Endothelial cell of umbilical vein (primary cell): ENCODE measurements at regions not wholly inside any gene's neighbourhood (a gene's known extent, or its start where the extent isn't known, plus 50 kb on each side); places are given as distances from the start of the nearest gene placed in this dataset.

Experiments used
- CTCF ChIP-seq, 2 donors: IDR thresholded peaks; 1 replicate in 1 of 2; 2 replicates in 1 of 2; pipeline ENCODE4 v1.5.1; 2011; ENCODE audit warnings: low read length in 2 of 2, mild to moderate bottlenecking in 2 of 2, moderate library complexity in 2 of 2, control low read depth in 1 of 2, inconsistent platforms in 1 of 2, low read depth in 1 of 2; ENCODE audit not compliant: insufficient read depth in 1 of 2; ENCODE audit errors: extremely low read depth in 1 of 2
- POLR2A ChIP-seq: IDR thresholded peaks from 2 replicates; pipeline ENCODE4 v1.6.1; 2012; ENCODE audit warnings: low read depth, mild to moderate bottlenecking, control low read depth, low read length

- no peak for TF ChIP-seq POLR2A
- no peak for TF ChIP-seq CTCF (IDR thresholded peaks at IDR 0.05; ENCODE audit: extremely low read depth in 1 of 2, insufficient read depth in 1 of 2, low read depth in 1 of 2, low read length in 2 of 2)
Measured at GRCh38 chr3:137343283-137343682, 385.5 kb downstream of the IL20RB start.
